Fibroblast of skin of abdomen (primary cell): ENCODE measurements at regions not wholly inside any gene's neighbourhood (a gene's known extent, or its start where the extent isn't known, plus 50 kb on each side); places are given as distances from the start of the nearest gene placed in this dataset.
"Not testable (repeated sequence)": the region's sequence is repeated elsewhere in the genome, so short reads cannot be mapped to it uniquely, and the experiment has no call there.

Source experiments
- DNase-seq: peaks from one replicate; pipeline ENCODE4 v3.0.0-alpha.2; 2013

GRCh38 chr3:147153830-147154539 is 252.4 kb downstream of the ZIC4 start:
- no peak for DNase-seq

GRCh38 chr3:147152476-147152875 is 253.9 kb downstream of the ZIC4 start:
- no peak for DNase-seq

GRCh38 chr3:147141516-147142288 is 264.6 kb downstream of the ZIC4 start:
- no peak for DNase-seq

- no peak for DNase-seq
Measured at GRCh38 chr3:147139341-147139740, 267.0 kb downstream of the ZIC4 start.

- no peak for DNase-seq
Measured at GRCh38 chr3:147132168-147132567, 274.2 kb downstream of the ZIC4 start.

- peak; percentile 42 for DNase-seq
Measured at GRCh38 chr3:147130461-147130860, 275.9 kb downstream of the ZIC4 start.

- no peak for DNase-seq
Measured at GRCh38 chr3:147129665-147130064, 276.7 kb downstream of the ZIC4 start.

- DNase-seq, result no peak
Measured at GRCh38 chr3:147122350-147122749, 284.0 kb downstream of the ZIC4 start.

- DNase-seq, result peak; percentile 38
Measured at GRCh38 chr3:147119989-147120388, 286.4 kb downstream of the ZIC4 start.

GRCh38 chr3:147119346-147119745 is 287.0 kb downstream of the ZIC4 start:
- peak; percentile 16 for DNase-seq

GRCh38 chr3:147118611-147119010 is 287.7 kb downstream of the ZIC4 start:
- DNase-seq, result no peak

- DNase-seq, result no peak
Measured at GRCh38 chr3:147117631-147118030, 288.7 kb downstream of the ZIC4 start.

GRCh38 chr3:147113293-147114044 is 292.9 kb downstream of the ZIC4 start:
- DNase-seq, result peak; percentile 96

GRCh38 chr3:147099076-147099475 is 307.3 kb downstream of the ZIC4 start:
- peak; percentile 21 for DNase-seq

- DNase-seq, result peak; percentile 35
Measured at GRCh38 chr3:147090461-147090860, 315.9 kb downstream of the ZIC4 start.

GRCh38 chr3:147089286-147089685 is 317.1 kb downstream of the ZIC4 start:
- DNase-seq, result no peak

GRCh38 chr3:147059500-147059899 is 346.8 kb downstream of the ZIC4 start:
- DNase-seq, result not testable (repeated sequence)

GRCh38 chr3:147049821-147050220 is 356.5 kb downstream of the ZIC4 start:
- DNase-seq, result peak; percentile 18

- no peak for DNase-seq
Measured at GRCh38 chr3:147049305-147049704, 357.0 kb downstream of the ZIC4 start.

GRCh38 chr3:147046916-147047315 is 359.4 kb downstream of the ZIC4 start:
- DNase-seq, result no peak

GRCh38 chr3:147038481-147038880 is 367.9 kb downstream of the ZIC4 start:
- peak; percentile 63 for DNase-seq

- no peak for DNase-seq
Measured at GRCh38 chr3:147034359-147034758, 372.0 kb downstream of the ZIC4 start.

- peak; percentile 42 for DNase-seq
Measured at GRCh38 chr3:147030274-147030673, 376.1 kb downstream of the ZIC4 start.
